Vagina (tissue), 2 donors: ENCODE measurements at regions not wholly inside any gene's neighbourhood (a gene's known extent, or its start where the extent isn't known, plus 50 kb on each side); places are given as distances from the start of the nearest gene placed in this dataset.

Experiments
- CTCF ChIP-seq, 3 experiments: fragments of 450-650 bp in 2 of 3; fragments of 200-600 bp in 1 of 3; sonication (generic) in 1 of 3; IDR thresholded peaks; one replicate each; pipeline ENCODE4 v1.5.1; 2017 to 2019; ENCODE audit warnings: antibody characterized with exemption in 3 of 3, mild to moderate bottlenecking in 2 of 3, moderate library complexity in 2 of 3
- POLR2A ChIP-seq, 2 donors: fragments of 450-650 bp; IDR thresholded peaks; one replicate each; pipeline ENCODE4 v1.6.1; 2017; ENCODE audit warnings: antibody characterized with exemption in 2 of 2, mild to moderate bottlenecking in 2 of 2, moderate library complexity in 2 of 2
- POLR2AphosphoS5 ChIP-seq, 2 donors: sonication (generic); formaldehyde crosslinking; IDR thresholded peaks; one replicate each; pipeline ENCODE4 v1.9.0; 2017; ENCODE audit warnings: antibody characterized with exemption in 2 of 2, mild to moderate bottlenecking in 2 of 2, low read depth in 1 of 2; ENCODE audit not compliant: insufficient read depth in 1 of 2

- no peak for TF ChIP-seq CTCF (IDR thresholded peaks at IDR 0.05)
- no peak for TF ChIP-seq POLR2A (IDR thresholded peaks at IDR 0.05)
- TF ChIP-seq POLR2AphosphoS5 (IDR thresholded peaks at IDR 0.05; ENCODE audit: insufficient read depth in 1 of 2, low read depth in 1 of 2): no peak
Observed at GRCh38 chr1:82091729-82092128, 291.0 kb downstream of the ADGRL2 start.
